NCI-H1048 (cell line): ENCODE measurements at regions not wholly inside any gene's neighbourhood (a gene's known extent, or its start where the extent isn't known, plus 50 kb on each side); places are given as distances from the start of the nearest gene placed in this dataset.

Source experiments
- DNase-seq: peaks from one replicate; lab custom pipeline; 2025; lab: John Stamatoyannopoulos, UW

- DNase-seq = no peak
Observed at GRCh38 chr1:172887162-172887561, 163.6 kb downstream of the TNFSF18 start.

DNA sequence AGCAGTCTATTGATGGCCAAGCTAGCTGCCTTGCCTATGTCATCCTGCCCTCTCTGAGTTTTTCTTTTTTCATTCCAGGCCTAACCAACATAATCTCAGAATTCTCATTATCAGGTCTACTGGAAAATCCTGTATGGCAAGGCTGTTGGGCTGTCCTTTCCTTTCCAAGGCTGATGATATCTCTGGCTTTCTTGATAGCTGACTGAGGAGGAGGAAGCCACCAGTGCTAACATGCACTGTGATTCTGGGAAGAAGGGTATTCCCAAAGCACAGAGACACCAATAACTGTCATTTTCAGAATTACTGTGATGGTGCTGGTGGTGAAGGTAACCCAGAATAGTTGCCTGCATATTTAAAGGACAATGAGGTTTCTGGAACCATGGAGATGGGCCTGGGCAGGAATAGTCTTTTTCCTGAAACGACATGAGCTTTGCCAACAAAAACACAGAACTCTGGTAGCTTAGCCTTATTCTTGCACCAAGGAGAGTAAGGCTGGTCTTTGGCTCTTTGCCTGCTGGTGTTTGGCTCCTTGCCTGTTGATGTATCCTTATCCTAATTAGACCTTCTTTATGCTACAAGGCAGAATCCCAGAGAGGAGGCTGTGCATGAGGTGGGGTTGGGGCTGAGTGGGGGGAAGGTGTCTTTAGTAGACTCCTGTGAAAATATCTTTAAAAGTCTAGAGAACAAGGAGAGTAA lies 157.4 kb downstream of the TNFSF18 start:
- DNase-seq = no peak

- no peak for DNase-seq
Observed at GRCh38 chr1:172894349-172895049, 156.2 kb downstream of the TNFSF18 start.

- DNase-seq = no peak
Observed at GRCh38 chr1:172895050-172895460, 155.7 kb downstream of the TNFSF18 start.

DNA sequence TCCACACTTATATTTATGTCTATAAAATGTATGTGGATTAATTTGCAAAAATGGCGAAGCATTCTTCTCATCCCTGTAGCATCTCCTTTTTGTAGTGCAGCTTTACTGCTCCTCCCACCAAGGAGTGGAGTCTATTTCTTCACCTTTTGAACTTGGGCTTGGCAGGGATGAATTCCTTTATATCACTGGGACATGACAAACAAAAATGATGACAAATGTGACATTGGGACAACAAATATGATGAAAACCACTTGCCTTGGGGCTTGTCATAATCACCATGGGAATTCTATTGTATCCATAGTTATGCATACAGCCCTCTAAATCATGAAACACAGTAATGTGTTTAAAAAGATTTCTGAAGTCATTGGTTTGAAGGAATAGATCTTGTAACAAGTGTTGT lies 155.0 kb downstream of the TNFSF18 start:
- DNase-seq = no peak

DNA sequence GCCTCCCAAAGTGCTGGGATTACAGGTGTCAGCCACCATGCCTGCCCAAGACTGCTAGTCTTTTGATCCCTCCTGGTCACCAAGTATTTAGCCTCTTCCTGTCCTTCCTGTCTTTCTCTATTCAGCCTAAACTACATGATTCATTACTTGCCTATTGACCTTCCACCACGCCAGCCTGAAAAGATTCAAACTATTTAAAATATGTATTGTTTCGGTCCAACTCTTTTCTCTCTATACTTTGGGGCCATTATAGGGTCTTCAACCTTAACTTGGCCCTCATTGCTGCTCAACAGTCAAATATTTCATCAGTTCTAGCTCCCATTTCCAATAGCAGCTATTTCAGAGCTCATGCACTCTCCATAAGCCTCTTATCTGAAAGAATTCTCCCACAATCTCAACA lies 153.0 kb downstream of the TNFSF18 start:
- no peak for DNase-seq

GRCh38 chr1:172898866-172899265 lies 151.9 kb downstream of the TNFSF18 start:
- no peak for DNase-seq

DNA sequence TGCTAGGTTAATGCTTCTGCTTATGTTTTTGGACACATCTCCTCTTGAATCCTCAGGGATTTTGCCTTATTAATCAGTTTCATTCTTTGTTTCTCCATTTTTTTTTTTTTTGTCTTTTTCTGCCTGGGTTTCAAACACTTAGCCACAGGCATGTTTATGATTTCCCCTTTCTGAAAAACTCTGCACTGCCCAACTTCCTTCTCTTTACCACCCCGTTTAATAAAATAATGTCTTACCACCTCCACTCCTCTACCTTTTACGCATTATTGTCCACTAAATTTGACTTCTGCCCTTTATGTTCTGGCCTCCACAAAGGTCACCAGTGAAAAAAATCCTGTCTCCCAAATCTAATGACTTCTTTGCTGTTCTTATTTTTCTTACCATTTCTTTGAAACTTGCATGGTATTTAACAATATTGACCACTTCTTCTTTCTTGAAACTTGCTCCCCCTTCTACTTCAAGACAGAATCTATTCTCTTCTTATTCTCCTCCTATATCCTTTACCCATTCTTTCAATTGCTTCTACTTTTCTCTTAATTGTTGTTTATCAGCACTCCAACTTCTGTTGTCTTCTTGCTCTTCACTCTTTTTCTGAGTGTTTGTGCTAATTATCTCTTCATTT lies 150.3 kb downstream of the TNFSF18 start:
- DNase-seq = no peak

DNA sequence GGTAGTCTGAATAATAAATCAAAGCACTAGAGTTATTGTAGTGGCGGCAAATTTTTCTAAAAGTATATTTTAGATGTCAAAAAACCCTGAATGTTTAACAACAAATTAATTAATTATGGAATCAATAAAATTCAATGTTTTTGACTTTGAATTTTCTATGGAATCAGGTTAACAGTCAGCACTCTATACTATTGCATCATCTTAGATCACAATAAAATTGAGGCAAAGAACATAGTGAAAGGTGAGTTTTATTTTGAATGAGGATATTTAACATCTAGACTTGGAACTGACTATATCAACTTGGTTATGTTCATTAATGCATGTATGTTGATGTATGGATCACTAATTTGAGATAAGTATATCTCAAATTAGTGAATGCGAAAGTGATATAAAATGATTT lies 148.5 kb downstream of the TNFSF18 start:
- DNase-seq = no peak

GRCh38 chr1:172902861-172903381 lies 147.8 kb downstream of the TNFSF18 start:
- DNase-seq = no peak

GRCh38 chr1:172903581-172904220 lies 147.0 kb downstream of the TNFSF18 start:
- DNase-seq = no peak

- DNase-seq = no peak
Observed at GRCh38 chr1:172905452-172905851, 145.3 kb downstream of the TNFSF18 start.

DNA sequence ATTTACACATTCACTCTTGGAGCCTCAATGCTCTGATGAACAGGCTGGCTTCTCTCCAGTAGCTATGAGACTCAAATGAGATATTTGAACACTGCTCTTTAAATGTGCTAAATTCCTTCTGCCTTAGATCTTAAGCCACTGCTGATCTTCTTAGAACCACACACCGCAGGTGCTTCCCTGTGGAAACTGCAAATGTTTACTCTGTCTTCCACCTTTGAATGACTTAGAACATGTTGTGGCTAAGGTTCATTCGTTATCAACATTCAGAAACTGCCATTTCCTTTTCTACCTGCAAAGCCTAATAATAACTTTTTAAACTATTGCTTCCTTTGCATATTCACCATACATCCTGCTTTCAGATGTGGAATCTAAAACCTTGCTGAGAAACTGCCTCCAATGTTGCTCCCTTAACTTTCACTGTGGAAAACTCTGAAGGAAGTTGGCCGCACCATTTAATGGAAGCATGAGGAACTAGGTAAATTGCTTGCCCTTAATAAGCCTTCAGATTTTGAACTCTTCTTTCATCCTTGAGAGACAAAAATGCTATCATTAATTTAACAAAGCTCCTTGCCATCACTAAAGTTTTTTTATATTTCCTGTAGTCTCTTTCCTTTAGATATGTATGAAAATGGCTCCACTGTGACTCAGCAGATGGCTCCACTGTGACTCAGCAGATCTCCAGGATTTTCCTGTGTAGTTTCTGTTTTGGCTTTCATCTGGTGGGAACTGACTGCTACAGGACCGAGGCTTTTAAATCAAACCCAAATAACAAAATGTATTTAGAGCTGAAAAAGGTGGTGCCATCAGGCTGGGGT lies 143.8 kb downstream of the TNFSF18 start:
- DNase-seq = no peak

DNA sequence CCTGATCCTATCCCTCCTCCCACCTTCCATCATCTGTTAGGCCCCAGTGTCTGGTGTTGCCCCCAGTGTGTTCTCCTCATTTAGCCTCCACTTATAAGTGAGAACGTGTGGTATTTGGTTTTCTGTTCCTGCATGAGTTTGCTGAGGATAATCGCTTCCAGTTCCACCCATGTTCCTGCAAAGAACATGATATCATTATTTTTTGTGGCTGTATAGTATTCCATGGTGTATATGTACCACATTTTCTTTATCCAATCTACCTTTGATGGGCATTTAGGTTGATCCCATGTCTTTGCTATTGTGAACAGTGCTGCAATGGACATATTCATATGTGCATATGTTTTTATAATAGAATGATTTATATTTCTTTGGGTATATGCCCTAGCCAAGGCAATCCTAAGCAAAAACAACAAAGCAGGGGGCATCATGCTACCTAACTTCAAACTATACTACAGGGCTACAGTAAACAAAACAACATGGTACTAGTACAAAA lies 142.9 kb downstream of the TNFSF18 start:
- no peak for DNase-seq

DNA sequence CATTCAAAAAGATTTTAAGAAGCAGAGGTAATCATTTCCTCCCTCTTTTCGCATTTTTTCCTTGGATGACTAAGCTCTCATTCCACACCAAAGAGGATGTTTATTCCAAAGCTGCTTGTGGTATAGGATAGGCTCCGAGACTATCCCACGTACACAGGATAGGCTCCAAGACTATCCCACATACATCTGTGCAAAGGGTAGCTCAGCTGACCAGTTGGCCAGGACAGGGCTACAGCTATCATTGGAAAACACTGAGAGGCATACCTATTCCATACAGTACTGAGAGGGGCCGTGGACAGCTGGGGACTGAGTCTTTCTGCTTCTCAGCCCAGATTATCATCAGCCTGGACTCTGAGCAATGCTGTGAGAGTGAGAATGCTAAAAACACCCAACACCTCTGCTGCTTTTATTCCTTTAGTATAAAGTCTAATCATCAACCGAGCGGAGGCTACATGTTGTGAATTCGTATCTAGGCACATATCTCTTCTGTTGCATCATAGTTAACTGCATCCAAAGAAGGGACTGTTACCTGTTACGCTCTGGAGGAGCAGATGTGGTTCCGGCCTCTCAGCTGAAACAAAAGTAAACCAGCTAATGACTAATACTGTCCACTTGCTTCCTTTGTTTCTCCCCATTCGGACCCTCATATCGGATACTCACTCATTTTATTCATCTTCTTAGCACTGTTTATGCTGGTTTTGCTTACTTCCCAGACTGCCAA lies 141.0 kb downstream of the TNFSF18 start:
- DNase-seq = no peak

DNA sequence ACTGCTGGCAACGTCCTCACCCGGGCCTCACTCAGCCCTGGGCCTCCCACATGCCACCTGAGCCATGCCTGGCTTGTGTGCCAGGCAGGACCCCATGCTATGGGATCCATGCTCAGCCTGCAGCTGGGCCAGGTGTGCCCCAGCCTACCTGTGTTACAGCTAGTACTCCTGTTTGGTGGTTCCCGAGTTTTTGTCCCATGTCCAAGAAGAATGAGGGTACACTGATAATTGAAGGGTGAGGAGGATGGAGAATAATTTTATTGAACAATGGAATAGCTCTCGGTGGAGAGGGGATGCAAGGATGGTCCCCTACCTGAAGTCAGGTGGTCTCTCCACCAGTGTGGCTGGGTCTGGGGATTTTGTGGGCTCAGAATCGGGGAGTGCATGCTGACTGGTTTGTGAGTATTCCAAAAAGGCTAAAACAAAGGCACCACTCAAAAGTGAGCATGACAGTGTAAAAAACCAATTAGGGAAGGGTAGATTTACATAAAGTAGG lies 137.9 kb downstream of the TNFSF18 start:
- DNase-seq = no peak

DNA sequence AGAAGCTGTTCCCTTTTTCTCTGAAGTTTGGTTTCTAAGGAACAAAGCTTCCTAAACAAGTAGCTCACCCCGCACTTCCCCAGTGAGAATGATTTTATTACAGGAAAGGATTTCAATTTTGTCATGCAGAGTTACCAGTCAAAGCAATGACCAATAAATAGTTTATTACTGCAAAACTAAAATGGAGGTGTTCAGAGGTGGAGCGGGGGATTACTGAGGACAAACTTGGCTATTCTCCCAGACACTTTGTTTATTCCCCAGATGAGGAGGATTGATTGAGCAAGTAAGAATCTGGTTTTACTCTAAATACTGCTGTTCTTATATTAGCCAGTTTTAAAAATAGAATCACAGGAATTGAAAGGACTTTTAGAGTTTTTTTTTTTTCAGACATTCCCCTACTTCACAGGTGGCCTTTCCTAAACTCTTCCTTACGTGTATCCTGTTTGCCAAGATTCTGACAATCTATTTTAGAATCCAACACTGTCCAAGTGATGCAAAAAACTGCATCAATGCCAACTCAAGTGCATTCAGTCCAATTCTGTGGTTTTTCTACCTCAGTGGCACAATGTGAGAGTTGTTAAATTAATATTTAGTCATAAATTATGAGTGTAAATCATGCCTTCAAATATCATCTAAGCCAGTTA lies 136.1 kb downstream of the TNFSF18 start:
- no peak for DNase-seq

DNA sequence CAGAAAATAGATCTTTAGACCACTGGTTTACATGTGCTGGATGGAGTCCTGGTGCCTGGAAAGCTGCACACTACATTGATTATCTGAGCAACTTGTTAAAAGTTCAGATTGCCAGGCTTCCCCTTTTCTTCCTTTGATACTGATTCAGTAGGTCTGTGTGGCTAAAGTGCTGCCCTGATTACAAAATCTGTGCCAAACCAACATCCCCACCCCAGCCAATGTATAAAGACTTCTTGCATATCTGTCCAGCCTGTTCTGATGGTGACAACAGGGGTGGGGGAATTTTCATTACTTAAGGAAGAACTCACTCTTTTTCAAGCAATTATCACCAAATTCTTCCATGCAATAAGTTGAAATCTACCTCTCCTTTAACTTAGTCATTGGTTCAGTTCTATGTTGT lies 135.5 kb downstream of the TNFSF18 start:
- no peak for DNase-seq

DNA sequence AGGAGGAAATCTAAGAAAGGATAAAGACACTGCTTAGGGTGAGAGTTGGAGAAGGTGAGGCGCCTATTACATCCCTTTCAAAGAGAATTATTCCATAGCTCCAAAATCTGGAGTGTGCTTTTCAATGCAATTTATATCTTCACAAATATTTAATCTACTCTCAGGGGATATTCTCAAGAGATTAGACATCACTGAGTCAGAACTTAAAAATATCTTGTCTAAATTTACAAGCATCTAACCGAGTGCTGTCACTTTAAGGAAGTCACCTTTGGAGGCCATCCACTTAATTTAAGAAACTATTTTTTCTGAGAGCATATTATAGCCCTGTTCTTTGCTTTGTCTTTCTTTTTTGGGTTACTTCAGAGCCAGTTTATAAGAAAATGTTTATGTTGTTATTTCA lies 134.6 kb downstream of the TNFSF18 start:
- no peak for DNase-seq

- DNase-seq = no peak
Observed at GRCh38 chr1:172917972-172918371, 132.8 kb downstream of the TNFSF18 start.
